ENCODE measurements at regions not wholly inside any gene's neighbourhood (a gene's known extent, or its start where the extent isn't known, plus 50 kb on each side); places are given as distances from the start of the nearest gene placed in this dataset.

DNA sequence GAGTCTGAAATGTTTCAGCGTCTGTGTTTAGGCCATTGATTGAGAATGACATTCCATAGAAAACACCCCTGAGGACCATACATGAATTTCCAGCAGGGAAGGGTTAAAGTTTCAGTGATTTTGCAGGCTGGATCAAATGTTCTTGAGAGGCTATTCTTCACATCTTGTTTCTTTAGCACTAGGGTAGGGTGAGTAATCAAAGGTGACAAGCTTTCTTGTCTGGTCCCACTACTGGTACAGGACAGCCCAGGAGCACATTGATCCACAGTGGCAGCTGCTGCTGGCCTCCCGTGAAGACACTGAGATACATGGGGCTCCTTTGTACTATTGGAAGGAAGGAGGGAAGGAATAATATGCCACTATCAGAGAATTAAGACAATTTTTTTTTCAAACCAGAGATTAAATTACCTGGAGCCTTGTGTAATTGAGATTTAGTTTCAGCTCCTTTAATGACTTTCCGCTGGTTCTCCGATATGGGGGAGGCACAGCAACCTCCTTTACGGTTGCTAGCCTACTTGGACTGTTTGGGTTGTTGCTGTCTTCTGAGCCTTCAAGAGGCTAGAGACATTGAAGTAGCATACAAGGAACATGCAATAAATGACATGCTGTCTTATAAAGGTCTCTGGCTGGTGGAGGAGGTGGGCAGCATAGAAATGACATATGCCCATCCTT, 368.9 kb downstream of the SOX11 start:
- POLR2A ChIA-PET, result no interaction called here
- intact Hi-C loops (cut with micrococcal nuclease), result no loop called here
- TF ChIP-seq EZH2 (IDR thresholded peaks at IDR 0.05; ENCODE audit: borderline replicate concordance, insufficient read depth, low read depth, low read length, poor library complexity, severe bottlenecking), result no peak
- TF ChIP-seq, protein P1, sequence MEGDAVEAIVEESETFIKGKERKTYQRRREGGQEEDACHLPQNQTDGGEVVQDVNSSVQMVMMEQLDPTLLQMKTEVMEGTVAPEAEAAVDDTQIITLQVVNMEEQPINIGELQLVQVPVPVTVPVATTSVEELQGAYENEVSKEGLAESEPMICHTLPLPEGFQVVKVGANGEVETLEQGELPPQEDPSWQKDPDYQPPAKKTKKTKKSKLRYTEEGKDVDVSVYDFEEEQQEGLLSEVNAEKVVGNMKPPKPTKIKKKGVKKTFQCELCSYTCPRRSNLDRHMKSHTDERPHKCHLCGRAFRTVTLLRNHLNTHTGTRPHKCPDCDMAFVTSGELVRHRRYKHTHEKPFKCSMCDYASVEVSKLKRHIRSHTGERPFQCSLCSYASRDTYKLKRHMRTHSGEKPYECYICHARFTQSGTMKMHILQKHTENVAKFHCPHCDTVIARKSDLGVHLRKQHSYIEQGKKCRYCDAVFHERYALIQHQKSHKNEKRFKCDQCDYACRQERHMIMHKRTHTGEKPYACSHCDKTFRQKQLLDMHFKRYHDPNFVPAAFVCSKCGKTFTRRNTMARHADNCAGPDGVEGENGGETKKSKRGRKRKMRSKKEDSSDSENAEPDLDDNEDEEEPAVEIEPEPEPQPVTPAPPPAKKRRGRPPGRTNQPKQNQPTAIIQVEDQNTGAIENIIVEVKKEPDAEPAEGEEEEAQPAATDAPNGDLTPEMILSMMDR (IDR thresholded peaks at IDR 0.05), result no peak
- H3K27ac ChIP-seq (ENCODE audit: low read length in 2 of 2), result no peak overlapping the region
- no peak overlapping the region for H3K9ac ChIP-seq (ENCODE audit: low read length)
- no peak overlapping the region for H3K4me3 ChIP-seq (ENCODE audit: control extremely low read depth in 1 of 5, extremely low read depth in 1 of 5, insufficient read depth in 1 of 5, low read depth in 2 of 5, low read length in 4 of 5)
- CTCF ChIA-PET, result no interaction called here
- DNase-seq (no peak), ATAC-seq (ENCODE audit: low read depth) (no peak)
- H3K79me2 ChIP-seq (ENCODE audit: control insufficient read depth, insufficient read depth, low read length), result no peaks in the 10 kb centered on the region
- no peaks in the 10 kb centered on the region for H3K36me3 ChIP-seq (replicated peaks in 1 of 2; ENCODE audit: control extremely low read depth in 1 of 2, control insufficient read depth in 1 of 2, extremely low read depth in 1 of 2, insufficient read depth in 2 of 2, low read length in 1 of 2)
- H3K4me1 ChIP-seq (ENCODE audit: control insufficient read depth in 2 of 2, insufficient read depth in 2 of 2, low read length in 2 of 2), result no peaks in the 10 kb centered on the region
- H4K20me1 ChIP-seq (ENCODE audit: control insufficient read depth, insufficient read depth, low read length, poor library complexity, severe bottlenecking), result no peaks in the 10 kb centered on the region
- 100% methylated on average over 3 of the region's 5 CpGs for WGBS (ENCODE audit: insufficient coverage)
- H3K9me3 ChIP-seq (ENCODE audit: control extremely low read depth in 1 of 3, control insufficient read depth in 2 of 3, insufficient read depth in 1 of 3, low read length in 2 of 3), result no peaks in the 10 kb centered on the region
- Mint-ChIP-seq H3K9me3 (ENCODE audit: insufficient read depth) (no peaks in the 10 kb centered on the region), H3K4me3 (no peak overlapping the region), H3K27me3 (no peaks in the 10 kb centered on the region), H3K27ac (no peak overlapping the region), H3K4me1 (no peaks in the 10 kb centered on the region)
- no peak overlapping the region for H2AFZ ChIP-seq (ENCODE audit: insufficient read depth, low read depth, low read length, poor library complexity, severe bottlenecking)
- H3K4me2 ChIP-seq (replicated peaks; ENCODE audit: low read depth, low read length, poor library complexity, severe bottlenecking), result no peak overlapping the region
- no peaks in the 10 kb centered on the region for H3K27me3 ChIP-seq (replicated peaks in 1 of 4; ENCODE audit: control extremely low read depth in 1 of 4, control insufficient read depth in 3 of 4, insufficient read depth in 4 of 4, low read length in 3 of 4)

GRCh38 chr2:6064757-6065156, 372.6 kb downstream of the SOX11 start:
- Histone ChIP-seq H2AFZ (ENCODE audit: insufficient read depth, low read depth, low read length, poor library complexity, severe bottlenecking) (no peak overlapping the region), H3K9ac (ENCODE audit: low read length) (no peak overlapping the region), H3K27ac (ENCODE audit: low read length in 2 of 2) (no peak overlapping the region), H3K36me3 (replicated peaks in 1 of 2; ENCODE audit: control extremely low read depth in 1 of 2, control insufficient read depth in 1 of 2, extremely low read depth in 1 of 2, insufficient read depth in 2 of 2, low read length in 1 of 2) (no peaks in the 10 kb centered on the region), H3K4me3 (ENCODE audit: control extremely low read depth in 1 of 5, extremely low read depth in 1 of 5, insufficient read depth in 1 of 5, low read depth in 2 of 5, low read length in 4 of 5) (no peak overlapping the region), H3K27me3 (replicated peaks in 1 of 4; ENCODE audit: control extremely low read depth in 1 of 4, control insufficient read depth in 3 of 4, insufficient read depth in 4 of 4, low read length in 3 of 4) (no peaks in the 10 kb centered on the region), H3K4me1 (ENCODE audit: control insufficient read depth in 2 of 2, insufficient read depth in 2 of 2, low read length in 2 of 2) (no peaks in the 10 kb centered on the region), H3K4me2 (replicated peaks; ENCODE audit: low read depth, low read length, poor library complexity, severe bottlenecking) (no peak overlapping the region), H3K9me3 (ENCODE audit: control extremely low read depth in 1 of 3, control insufficient read depth in 2 of 3, insufficient read depth in 1 of 3, low read length in 2 of 3) (no peaks in the 10 kb centered on the region), H4K20me1 (ENCODE audit: control insufficient read depth, insufficient read depth, low read length, poor library complexity, severe bottlenecking) (no peaks in the 10 kb centered on the region), H3K79me2 (ENCODE audit: control insufficient read depth, insufficient read depth, low read length) (no peaks in the 10 kb centered on the region)
- no peaks in the 10 kb centered on the region for H3K9me3 Mint-ChIP-seq (ENCODE audit: insufficient read depth)
- no peak overlapping the region for H3K4me3 Mint-ChIP-seq
- ChIA-PET POLR2A (no interaction called here), CTCF (no interaction called here)
- H3K4me1 Mint-ChIP-seq, result no peaks in the 10 kb centered on the region
- TF ChIP-seq, protein P1 (IDR thresholded peaks at IDR 0.05), result no peak
- no peak for TF ChIP-seq EZH2 (IDR thresholded peaks at IDR 0.05; ENCODE audit: borderline replicate concordance, insufficient read depth, low read depth, low read length, poor library complexity, severe bottlenecking)
- no peak for ATAC-seq (ENCODE audit: low read depth)
- H3K27ac Mint-ChIP-seq, result no peak overlapping the region
- DNase-seq, result no peak
- WGBS (ENCODE audit: insufficient coverage), result no CpG with 5 or more reads among the region's 2 CpGs
- intact Hi-C loops (cut with micrococcal nuclease), result no loop called here
- H3K27me3 Mint-ChIP-seq, result no peaks in the 10 kb centered on the region

Measured in B cell (primary cell).